ENCODE measurements at regions not wholly inside any gene's neighbourhood (a gene's known extent, or its start where the extent isn't known, plus 50 kb on each side); places are given as distances from the start of the nearest gene placed in this dataset.

DNA sequence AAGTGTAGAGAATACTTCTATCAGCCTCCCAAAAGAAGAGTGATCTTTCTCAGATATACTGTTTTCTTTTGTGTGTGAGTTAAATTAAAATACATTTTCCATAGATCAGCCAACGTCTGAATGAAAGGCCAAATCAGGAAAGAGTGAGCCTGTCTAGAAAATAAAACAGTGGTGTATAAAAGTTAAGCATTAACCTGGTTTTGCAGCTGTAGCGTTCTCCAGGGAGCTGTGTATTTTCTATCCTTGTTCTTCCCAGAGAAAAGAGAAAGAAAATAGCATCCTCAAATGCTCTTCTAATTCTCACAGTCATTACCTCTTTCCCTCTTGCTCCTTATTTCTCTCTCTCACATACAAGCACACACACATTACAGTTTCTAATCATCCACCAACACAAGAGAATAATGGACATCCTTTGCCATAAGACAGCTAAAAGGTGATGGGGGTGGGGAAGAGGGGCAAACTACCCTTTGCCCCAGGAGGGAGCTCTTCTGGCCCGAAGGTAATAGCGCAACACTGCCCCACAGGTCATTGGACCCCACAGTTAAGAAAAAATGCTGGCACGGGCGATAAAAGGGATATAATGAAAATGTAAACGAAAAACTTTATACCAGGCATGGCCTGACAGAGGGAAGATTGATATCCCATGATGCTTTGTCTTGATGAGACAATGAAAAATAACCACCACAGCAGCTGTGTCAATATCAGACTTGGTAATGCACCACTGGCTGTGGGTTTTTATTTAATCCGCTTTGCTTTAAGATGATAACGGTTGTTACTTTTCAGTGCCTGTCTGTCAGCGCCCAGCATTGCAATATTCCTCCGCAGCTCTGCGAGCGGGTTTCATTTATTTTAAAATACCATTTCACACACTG is 150.3 kb downstream of the NUF2 start:
- TF ChIP-seq BHLHE40 (IDR thresholded peaks at IDR 0.05; ENCODE audit: low read length), result no peak
- no peak for TF ChIP-seq ZC3H11A (IDR thresholded peaks at IDR 0.05; ENCODE audit: low read depth, low read length)
- no peak for TF ChIP-seq EP300 (IDR thresholded peaks at IDR 0.05; ENCODE audit: low read length)
- no peak for TF ChIP-seq CREB1 (IDR thresholded peaks at IDR 0.05)
- no peak for TF ChIP-seq CREB1 (CRISPR knock-in tag; IDR thresholded peaks at IDR 0.05)
- TF ChIP-seq PHF8 (IDR thresholded peaks at IDR 0.05; ENCODE audit: borderline replicate concordance, low read length), result no peak
- no peak for TF ChIP-seq EZH2 (IDR thresholded peaks at IDR 0.05; ENCODE audit: borderline replicate concordance, low read depth, low read length)
- TF ChIP-seq ZNF445 (CRISPR knock-in tag; IDR thresholded peaks at IDR 0.05; ENCODE audit: low read depth), result no peak
- no peak for TF ChIP-seq FOXP4 (CRISPR knock-in tag; IDR thresholded peaks at IDR 0.05; ENCODE audit: borderline replicate concordance)
- no peak for TF ChIP-seq SOX6 (IDR thresholded peaks at IDR 0.05)

Data from K562 (cell line).